Activated T-cell treated with anti-CD3 and anti-CD28 coated beads, Interleukin-2, amount 50 U/mL, for 72 hours (primary cell): ENCODE measurements at regions not wholly inside any gene's neighbourhood (a gene's known extent, or its start where the extent isn't known, plus 50 kb on each side); places are given as distances from the start of the nearest gene placed in this dataset.

Experiments used
- ATAC-seq, 2 donors: fragments of 150-1000 bp; cut with Tn5 transposase; replicated peaks in 1 of 2; 2 replicates each; pipeline ENCODE4 v1.10.0; 2021; ENCODE audit warnings: moderate library complexity in 2 of 2, mild to moderate bottlenecking in 1 of 2
- DNase-seq, 2 donors: peaks; one replicate each; pipeline ENCODE4 v3.0.0; 2021 to 2022; ENCODE audit warnings: mixed read lengths in 1 of 2
- H3K27ac Mint-ChIP-seq: one replicate; pipeline ENCODE4 v1.8.0; 2022; ENCODE audit warnings: mild to moderate bottlenecking, moderate library complexity, mixed read lengths
- H3K27me3 Mint-ChIP-seq: one replicate; pipeline ENCODE4 v1.8.0; 2022; ENCODE audit warnings: low read depth, mixed read lengths
- H3K36me3 Mint-ChIP-seq, 2 donors: one replicate each; pipeline ENCODE4 v1.8.0; 2022; ENCODE audit warnings: mixed read lengths in 2 of 2, mild to moderate bottlenecking in 1 of 2; ENCODE audit not compliant: insufficient read depth in 2 of 2
- H3K4me1 Mint-ChIP-seq: one replicate; pipeline ENCODE4 v1.8.0; 2022; ENCODE audit warnings: low read depth, mixed read lengths
- H3K4me3 Mint-ChIP-seq, 2 donors: one replicate each; pipeline ENCODE4 v1.8.0; 2022; ENCODE audit warnings: mild to moderate bottlenecking in 2 of 2, mixed read lengths in 2 of 2, moderate library complexity in 2 of 2
- H3K9me3 Mint-ChIP-seq, 2 donors: one replicate each; pipeline ENCODE4 v1.8.0; 2022; ENCODE audit warnings: mixed read lengths in 2 of 2

DNA sequence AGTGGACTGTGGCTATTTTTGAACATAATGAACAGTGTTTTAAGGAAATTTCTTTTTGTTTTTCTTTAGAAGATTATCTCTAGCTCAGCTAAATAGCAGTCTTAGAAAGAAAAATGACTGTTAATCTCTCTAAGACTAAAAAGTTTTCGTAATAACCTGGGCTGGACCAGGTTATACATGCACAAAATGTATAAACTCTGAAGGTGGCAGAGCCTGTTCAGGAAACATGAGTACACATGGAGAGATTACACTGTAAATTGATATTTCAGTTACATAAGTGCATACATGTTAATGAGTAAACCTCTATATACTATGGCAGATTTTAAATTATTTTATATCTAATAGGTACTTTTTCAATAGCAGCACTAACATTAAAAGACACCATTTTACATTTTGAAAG is 258.2 kb upstream of the CFAP20DC start:
- Mint-ChIP-seq H3K27ac (no peak overlapping the region), H3K4me1 (peaks cover 12% of the 10 kb centered on the region), H3K9me3 (no peaks in the 10 kb centered on the region), H3K4me3 (no peak overlapping the region), H3K36me3 (no peaks in the 10 kb centered on the region), H3K27me3 (no peaks in the 10 kb centered on the region)
- DNase-seq, result no peak
- no peak for ATAC-seq

- DNase-seq, result no peak
- Mint-ChIP-seq H3K36me3 (no peaks in the 10 kb centered on the region), H3K27me3 (no peaks in the 10 kb centered on the region), H3K9me3 (no peaks in the 10 kb centered on the region), H3K4me1 (peaks cover 10% of the 10 kb centered on the region), H3K27ac (no peak overlapping the region), H3K4me3 (no peak overlapping the region)
- no peak for ATAC-seq
Observed at GRCh38 chr3:59306436-59306835, 256.6 kb upstream of the CFAP20DC start.

DNA sequence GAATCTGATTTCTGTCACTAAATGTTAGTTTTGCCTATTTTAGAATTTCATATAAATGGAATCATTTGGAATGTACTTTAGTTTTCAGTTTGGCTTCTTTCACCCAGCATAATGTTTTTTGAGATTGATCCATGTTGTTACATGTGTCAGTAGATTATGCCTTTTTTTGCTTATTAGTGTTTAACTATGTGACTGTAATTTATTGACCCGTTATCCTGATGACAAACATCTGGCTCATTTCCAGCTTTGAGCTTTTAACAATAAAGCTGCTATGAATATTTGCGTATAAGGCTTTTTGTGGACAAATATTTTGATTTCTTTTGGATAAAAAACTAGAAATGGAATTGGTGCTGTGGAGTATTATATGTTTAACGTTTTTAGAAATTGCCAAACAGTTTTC is 254.5 kb upstream of the CFAP20DC start:
- Mint-ChIP-seq H3K4me3 (no peak overlapping the region), H3K27me3 (no peaks in the 10 kb centered on the region), H3K36me3 (no peaks in the 10 kb centered on the region), H3K9me3 (no peaks in the 10 kb centered on the region), H3K27ac (no peak overlapping the region), H3K4me1 (no peaks in the 10 kb centered on the region)
- DNase-seq, result no peak
- no peak for ATAC-seq

- no peaks in the 10 kb centered on the region for H3K4me1 Mint-ChIP-seq
- no peak overlapping the region for H3K4me3 Mint-ChIP-seq
- H3K36me3 Mint-ChIP-seq, result no peaks in the 10 kb centered on the region
- no peaks in the 10 kb centered on the region for H3K9me3 Mint-ChIP-seq
- ATAC-seq, result no peak
- no peak for DNase-seq
- no peaks in the 10 kb centered on the region for H3K27me3 Mint-ChIP-seq
- no peak overlapping the region for H3K27ac Mint-ChIP-seq
Observed at GRCh38 chr3:59303452-59303851, 253.6 kb upstream of the CFAP20DC start.

DNA sequence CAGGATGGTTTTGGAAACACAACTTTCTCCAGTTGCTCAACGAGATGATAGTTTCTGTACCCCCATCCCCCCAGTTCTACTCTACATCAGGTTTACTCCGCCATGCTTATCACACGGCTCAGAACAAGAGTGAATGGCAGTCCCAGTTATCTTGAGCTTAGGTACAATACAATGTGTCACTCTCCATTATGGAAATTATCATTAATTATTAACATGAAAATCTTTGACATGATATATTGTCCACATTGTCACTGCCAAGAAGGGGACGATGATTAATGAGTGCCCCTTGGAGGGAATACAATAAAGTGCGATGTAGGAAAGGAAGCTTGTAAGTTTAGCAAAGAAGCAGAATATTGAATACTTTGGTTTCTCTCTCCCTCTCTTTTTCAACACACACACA is 252.6 kb upstream of the CFAP20DC start:
- ATAC-seq (no peak), DNase-seq (no peak)
- Mint-ChIP-seq H3K9me3 (no peaks in the 10 kb centered on the region), H3K36me3 (no peaks in the 10 kb centered on the region), H3K27me3 (no peaks in the 10 kb centered on the region), H3K4me3 (no peak overlapping the region), H3K4me1 (no peaks in the 10 kb centered on the region), H3K27ac (no peak overlapping the region)

GRCh38 chr3:59300733-59301132 is 250.9 kb upstream of the CFAP20DC start:
- DNase-seq (no peak), ATAC-seq (no peak)
- Mint-ChIP-seq H3K4me1 (no peaks in the 10 kb centered on the region), H3K9me3 (peaks cover 2 to 10% of the 10 kb centered on the region in 2 donors), H3K27me3 (no peaks in the 10 kb centered on the region), H3K27ac (no peak overlapping the region), H3K36me3 (peaks cover 0 to 3% of the 10 kb centered on the region in 2 donors), H3K4me3 (no peak overlapping the region)

DNA sequence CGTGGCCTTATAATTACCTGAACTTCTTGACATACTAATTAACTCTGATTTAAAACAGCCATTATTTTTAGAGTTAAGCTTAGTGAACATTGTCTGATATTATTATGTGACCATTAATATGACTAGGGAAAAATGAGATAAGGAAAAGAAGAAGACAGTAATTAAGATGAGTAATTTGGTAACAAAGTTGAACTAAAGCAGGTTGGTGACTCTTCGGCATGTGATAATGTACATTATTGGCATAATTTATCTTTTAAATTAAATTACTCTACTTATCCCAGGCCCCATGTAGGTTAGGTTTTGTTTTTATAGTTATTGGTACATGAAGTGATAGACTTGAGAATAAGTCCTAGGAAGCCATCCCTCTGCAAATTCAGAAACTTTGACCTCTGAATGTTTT is 249.7 kb upstream of the CFAP20DC start:
- H3K36me3 Mint-ChIP-seq, result peaks cover 0 to 7% of the 10 kb centered on the region in 2 donors
- peaks cover 5 to 12% of the 10 kb centered on the region in 2 donors for H3K9me3 Mint-ChIP-seq
- H3K4me1 Mint-ChIP-seq, result no peaks in the 10 kb centered on the region
- H3K27me3 Mint-ChIP-seq, result no peaks in the 10 kb centered on the region
- ATAC-seq (no peak), DNase-seq (no peak)
- no peak overlapping the region for H3K4me3 Mint-ChIP-seq
- no peak overlapping the region for H3K27ac Mint-ChIP-seq

GRCh38 chr3:59290358-59290757 is 240.5 kb upstream of the CFAP20DC start:
- Mint-ChIP-seq H3K4me3 (no peak overlapping the region), H3K4me1 (peaks cover 30% of the 10 kb centered on the region), H3K9me3 (peaks cover 9 to 14% of the 10 kb centered on the region in 2 donors), H3K27me3 (peaks cover 5% of the 10 kb centered on the region), H3K36me3 (peaks cover 12 to 19% of the 10 kb centered on the region in 2 donors), H3K27ac (no peak overlapping the region)
- no peak for ATAC-seq
- DNase-seq, result no peak

- H3K36me3 Mint-ChIP-seq, result peaks cover 10 to 19% of the 10 kb centered on the region in 2 donors
Observed at GRCh38 chr3:59289831-59290230, 240.0 kb upstream of the CFAP20DC start.

DNA sequence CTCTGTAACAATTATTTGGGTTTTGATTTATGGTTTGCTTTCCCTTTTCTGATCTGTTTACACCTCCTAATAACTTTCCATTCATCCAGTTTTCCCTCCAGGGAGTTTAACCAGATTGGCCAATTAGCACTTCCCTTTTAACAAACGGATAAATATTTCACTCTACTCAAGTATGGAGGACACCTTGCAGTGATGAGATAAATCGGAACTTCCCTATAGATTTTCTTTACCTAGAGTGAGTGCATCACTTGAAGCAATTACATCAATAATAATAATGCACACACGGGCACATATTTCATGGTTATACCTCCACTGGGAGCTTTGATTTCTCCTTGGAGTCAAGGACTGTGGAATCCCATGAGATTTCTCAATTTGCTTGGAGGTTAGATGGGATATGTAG is 239.1 kb upstream of the CFAP20DC start:
- Mint-ChIP-seq H3K27ac (no peak overlapping the region), H3K27me3 (peaks cover 5% of the 10 kb centered on the region), H3K4me3 (no peak overlapping the region), H3K36me3 (peaks cover 7 to 15% of the 10 kb centered on the region in 2 donors), H3K9me3 (peaks cover 5 to 13% of the 10 kb centered on the region in 2 donors), H3K4me1 (peaks cover 30% of the 10 kb centered on the region)
- no peak for ATAC-seq
- DNase-seq, result no peak

More at GRCh38 chr3:59289831-59290230, 240.0 kb upstream of the CFAP20DC start:
- peaks cover 5% of the 10 kb centered on the region for H3K27me3 Mint-ChIP-seq
- ATAC-seq (no peak), DNase-seq (no peak)
- H3K4me1 Mint-ChIP-seq, result peaks cover 30% of the 10 kb centered on the region
- H3K4me3 Mint-ChIP-seq, result no peak overlapping the region
- peaks cover 7 to 13% of the 10 kb centered on the region in 2 donors for H3K9me3 Mint-ChIP-seq
- H3K27ac Mint-ChIP-seq, result no peak overlapping the region

- Mint-ChIP-seq H3K4me3 (peak overlapping the region; percentile 56 to 68), H3K27me3 (peaks cover 5% of the 10 kb centered on the region), H3K9me3 (peaks cover 0 to 2% of the 10 kb centered on the region in 2 donors), H3K36me3 (peaks cover 0 to 3% of the 10 kb centered on the region in 2 donors), H3K4me1 (peaks cover 30% of the 10 kb centered on the region), H3K27ac (peak overlapping the region; percentile 22)
- peak; percentile 57 to 64 for DNase-seq
- peak; percentile 96 to 98 for ATAC-seq
Observed at GRCh38 chr3:59286791-59287531, 237.1 kb upstream of the CFAP20DC start.

DNA sequence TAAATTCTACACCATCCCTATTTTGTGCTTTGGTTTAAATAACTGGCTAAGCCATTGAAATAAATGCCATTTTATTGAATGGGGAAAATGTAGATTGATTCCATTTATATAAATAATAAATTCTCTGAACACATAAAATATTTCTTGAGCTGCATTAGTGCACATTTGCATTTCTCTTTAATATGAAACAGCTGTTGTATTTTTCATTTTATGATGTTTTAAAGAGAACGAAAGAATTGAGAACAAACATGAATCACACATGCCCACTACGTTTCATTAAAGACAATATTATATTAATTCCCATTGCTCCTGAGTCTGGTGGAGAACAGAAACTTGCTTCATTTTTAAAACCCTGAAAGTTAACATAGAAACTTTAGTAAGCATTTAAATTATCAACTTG is 235.7 kb upstream of the CFAP20DC start:
- no peak for ATAC-seq
- Mint-ChIP-seq H3K27ac (no peak overlapping the region), H3K4me3 (no peak overlapping the region), H3K9me3 (peaks cover 0 to 2% of the 10 kb centered on the region in 2 donors), H3K36me3 (peaks cover 0 to 2% of the 10 kb centered on the region in 2 donors), H3K27me3 (peaks cover 5% of the 10 kb centered on the region), H3K4me1 (peaks cover 27% of the 10 kb centered on the region)
- DNase-seq, result no peak

- DNase-seq (no peak), ATAC-seq (no peak)
- peaks cover 5% of the 10 kb centered on the region for H3K27me3 Mint-ChIP-seq
- H3K4me3 Mint-ChIP-seq, result no peak overlapping the region
- H3K27ac Mint-ChIP-seq, result no peak overlapping the region
- H3K4me1 Mint-ChIP-seq, result peaks cover 21% of the 10 kb centered on the region
- peaks cover 0 to 1% of the 10 kb centered on the region in 2 donors for H3K9me3 Mint-ChIP-seq
- peaks cover 0 to 2% of the 10 kb centered on the region in 2 donors for H3K36me3 Mint-ChIP-seq
Observed at GRCh38 chr3:59284926-59285325, 235.1 kb upstream of the CFAP20DC start.

DNA sequence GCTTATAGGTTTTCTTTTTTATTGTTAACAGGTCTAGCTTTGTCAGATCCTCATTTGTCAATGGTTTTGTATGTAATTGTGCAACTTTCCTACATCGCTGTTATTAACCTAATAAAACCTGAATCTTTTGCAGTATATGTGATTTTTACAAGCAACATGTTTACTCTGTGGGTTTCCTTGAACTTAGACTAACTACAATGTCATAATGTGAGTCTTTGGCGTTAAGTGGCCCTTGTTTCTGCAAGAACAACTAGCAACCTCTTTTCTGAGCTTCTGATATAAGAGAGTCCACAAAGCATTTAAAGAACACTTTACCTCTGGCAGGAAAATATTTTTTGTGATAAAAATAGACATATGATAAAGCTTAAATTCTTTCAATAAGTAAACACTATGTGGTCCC is 230.3 kb upstream of the CFAP20DC start:
- no peaks in the 10 kb centered on the region for H3K27me3 Mint-ChIP-seq
- H3K36me3 Mint-ChIP-seq, result no peaks in the 10 kb centered on the region
- no peaks in the 10 kb centered on the region for H3K4me1 Mint-ChIP-seq
- DNase-seq, result no peak
- no peak overlapping the region for H3K4me3 Mint-ChIP-seq
- no peak for ATAC-seq
- no peak overlapping the region for H3K27ac Mint-ChIP-seq
- no peaks in the 10 kb centered on the region for H3K9me3 Mint-ChIP-seq
